ENCODE measurements at regions not wholly inside any gene's neighbourhood (a gene's known extent, or its start where the extent isn't known, plus 50 kb on each side); places are given as distances from the start of the nearest gene placed in this dataset.

DNA sequence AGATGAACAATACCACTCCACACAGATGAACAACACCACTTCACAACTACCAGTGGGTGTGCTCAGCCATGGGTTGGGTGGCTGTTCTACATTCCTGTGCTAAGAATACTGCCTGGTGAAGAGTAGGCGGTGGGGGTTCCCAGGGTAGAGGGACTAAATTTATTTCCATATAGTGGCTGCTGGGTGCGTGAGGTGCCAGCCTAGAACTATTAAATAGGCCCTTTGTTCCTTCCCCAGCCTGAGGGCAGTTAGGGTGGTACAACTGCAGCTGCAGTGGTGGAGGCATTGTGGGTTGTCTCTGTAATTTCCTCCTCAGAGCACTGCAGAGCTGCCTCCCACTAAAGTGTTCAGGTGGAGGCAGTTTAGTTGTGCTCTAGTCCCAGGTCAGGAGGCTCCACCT, 618.4 kb downstream of the MMUT start:
- no peak overlapping the region for H3K4me3 ChIP-seq (ENCODE audit: low read length)
- Mint-ChIP-seq H3K36me3 (ENCODE audit: low read depth) (no peaks in the 10 kb centered on the region), H3K27me3 (ENCODE audit: insufficient read depth) (no peaks in the 10 kb centered on the region), H3K27ac (no peak overlapping the region), H3K4me1 (no peaks in the 10 kb centered on the region), H3K9me3 (peaks cover 31% of the 10 kb centered on the region), H3K4me3 (no peak overlapping the region)
- H3K27me3 ChIP-seq (ENCODE audit: control insufficient read depth, insufficient read depth, low read length, poor library complexity, severe bottlenecking): no peaks in the 10 kb centered on the region
- TF ChIP-seq, protein P1, sequence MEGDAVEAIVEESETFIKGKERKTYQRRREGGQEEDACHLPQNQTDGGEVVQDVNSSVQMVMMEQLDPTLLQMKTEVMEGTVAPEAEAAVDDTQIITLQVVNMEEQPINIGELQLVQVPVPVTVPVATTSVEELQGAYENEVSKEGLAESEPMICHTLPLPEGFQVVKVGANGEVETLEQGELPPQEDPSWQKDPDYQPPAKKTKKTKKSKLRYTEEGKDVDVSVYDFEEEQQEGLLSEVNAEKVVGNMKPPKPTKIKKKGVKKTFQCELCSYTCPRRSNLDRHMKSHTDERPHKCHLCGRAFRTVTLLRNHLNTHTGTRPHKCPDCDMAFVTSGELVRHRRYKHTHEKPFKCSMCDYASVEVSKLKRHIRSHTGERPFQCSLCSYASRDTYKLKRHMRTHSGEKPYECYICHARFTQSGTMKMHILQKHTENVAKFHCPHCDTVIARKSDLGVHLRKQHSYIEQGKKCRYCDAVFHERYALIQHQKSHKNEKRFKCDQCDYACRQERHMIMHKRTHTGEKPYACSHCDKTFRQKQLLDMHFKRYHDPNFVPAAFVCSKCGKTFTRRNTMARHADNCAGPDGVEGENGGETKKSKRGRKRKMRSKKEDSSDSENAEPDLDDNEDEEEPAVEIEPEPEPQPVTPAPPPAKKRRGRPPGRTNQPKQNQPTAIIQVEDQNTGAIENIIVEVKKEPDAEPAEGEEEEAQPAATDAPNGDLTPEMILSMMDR (conservative IDR thresholded peaks at IDR 0.05): no peak
- no peaks in the 10 kb centered on the region for H3K36me3 ChIP-seq (ENCODE audit: control insufficient read depth, insufficient read depth, low read length)
- 93% methylated on average over 2 of the region's 2 CpGs; no CpG with 5 or more reads in 1 of the 2 experiments for WGBS, 2 experiments (ENCODE audit: insufficient coverage in 1 of 2, insufficient read length in 1 of 2)
- no peak overlapping the region for H3K27ac ChIP-seq (ENCODE audit: low read depth, low read length)
- no peaks in the 10 kb centered on the region for H3K4me1 ChIP-seq (ENCODE audit: control insufficient read depth, insufficient read depth, low read length)
- DNase-seq: no peak
- peaks cover 14% of the 10 kb centered on the region for H3K9me3 ChIP-seq (ENCODE audit: control insufficient read depth, low read length)
- no peak overlapping the region for H3K9ac ChIP-seq (ENCODE audit: extremely low read depth, low read length, poor library complexity, severe bottlenecking)

DNA sequence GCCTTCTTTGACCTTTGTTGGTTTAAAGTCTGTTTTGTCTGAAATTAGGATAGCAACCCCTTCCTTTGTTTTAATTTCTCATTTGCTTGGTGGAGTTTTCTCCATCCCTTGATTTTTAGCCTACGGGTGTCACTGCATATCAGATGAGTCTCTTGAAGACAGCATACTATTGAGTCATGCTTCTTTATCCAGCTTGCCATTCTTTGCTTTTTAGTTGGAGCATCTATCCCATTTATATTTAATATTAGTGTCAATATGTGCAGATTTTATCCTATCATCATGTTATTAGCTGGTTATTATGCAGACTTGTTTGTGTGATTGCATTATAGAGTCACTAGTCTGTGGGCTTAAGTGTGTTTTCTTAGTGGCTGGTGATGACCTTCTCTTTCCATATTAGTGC, 622.2 kb downstream of the MMUT start:
- no peaks in the 10 kb centered on the region for H3K27me3 ChIP-seq (ENCODE audit: control insufficient read depth, insufficient read depth, low read length, poor library complexity, severe bottlenecking)
- WGBS, 2 experiments (ENCODE audit: insufficient coverage in 1 of 2, insufficient read length in 1 of 2): 93% methylated on average over 1 of the region's 1 CpG; no CpG with 5 or more reads in 1 of the 2 experiments
- H3K27ac Mint-ChIP-seq: no peak overlapping the region
- no peak overlapping the region for H3K4me3 Mint-ChIP-seq
- H3K9me3 ChIP-seq (ENCODE audit: control insufficient read depth, low read length): peaks cover 14% of the 10 kb centered on the region
- no peaks in the 10 kb centered on the region for H3K36me3 Mint-ChIP-seq (ENCODE audit: low read depth)
- no peaks in the 10 kb centered on the region for H3K36me3 ChIP-seq (ENCODE audit: control insufficient read depth, insufficient read depth, low read length)
- TF ChIP-seq, protein P1 (conservative IDR thresholded peaks at IDR 0.05): no peak
- H3K4me1 ChIP-seq (ENCODE audit: control insufficient read depth, insufficient read depth, low read length): no peaks in the 10 kb centered on the region
- H3K27ac ChIP-seq (ENCODE audit: low read depth, low read length): no peak overlapping the region
- DNase-seq: no peak
- peaks cover 6% of the 10 kb centered on the region for H3K4me1 Mint-ChIP-seq
- H3K27me3 Mint-ChIP-seq (ENCODE audit: insufficient read depth): no peaks in the 10 kb centered on the region
- H3K9ac ChIP-seq (ENCODE audit: extremely low read depth, low read length, poor library complexity, severe bottlenecking): no peak overlapping the region
- peaks cover 26% of the 10 kb centered on the region for H3K9me3 Mint-ChIP-seq
- no peak overlapping the region for H3K4me3 ChIP-seq (ENCODE audit: low read length)

DNA sequence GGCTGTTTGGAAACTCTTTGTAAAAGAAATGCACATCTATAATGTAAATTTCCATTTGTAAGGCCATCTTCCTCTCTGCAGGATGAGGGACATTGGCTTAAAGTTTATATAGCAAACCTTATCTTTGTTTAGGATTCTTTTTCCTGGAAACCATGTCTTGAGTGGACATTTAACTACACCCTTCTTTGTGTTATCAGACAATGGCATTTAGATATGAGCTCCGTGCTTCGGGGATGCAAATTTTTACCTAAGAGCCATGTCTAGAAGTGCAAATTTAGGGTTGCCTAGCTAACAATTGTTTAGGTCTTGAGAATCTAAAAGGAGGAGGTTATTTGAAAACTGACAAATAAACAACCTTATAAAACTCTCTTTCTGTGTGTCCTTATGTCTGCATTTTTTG, 623.8 kb downstream of the MMUT start:
- Mint-ChIP-seq H3K4me1 (peaks cover 6% of the 10 kb centered on the region), H3K9me3 (peaks cover 26% of the 10 kb centered on the region), H3K27ac (no peak overlapping the region), H3K4me3 (no peak overlapping the region), H3K27me3 (ENCODE audit: insufficient read depth) (no peaks in the 10 kb centered on the region), H3K36me3 (ENCODE audit: low read depth) (no peaks in the 10 kb centered on the region)
- H3K36me3 ChIP-seq (ENCODE audit: control insufficient read depth, insufficient read depth, low read length): no peaks in the 10 kb centered on the region
- TF ChIP-seq, protein P1 (conservative IDR thresholded peaks at IDR 0.05): no peak
- no peak overlapping the region for H3K27ac ChIP-seq (ENCODE audit: low read depth, low read length)
- DNase-seq: no peak
- no peak overlapping the region for H3K4me3 ChIP-seq (ENCODE audit: low read length)
- H3K27me3 ChIP-seq (ENCODE audit: control insufficient read depth, insufficient read depth, low read length, poor library complexity, severe bottlenecking): no peaks in the 10 kb centered on the region
- no peak overlapping the region for H3K9ac ChIP-seq (ENCODE audit: extremely low read depth, low read length, poor library complexity, severe bottlenecking)
- 24% methylated on average over 2 of the region's 2 CpGs; no CpG with 5 or more reads in 1 of the 2 experiments for WGBS, 2 experiments (ENCODE audit: insufficient coverage in 1 of 2, insufficient read length in 1 of 2)
- no peaks in the 10 kb centered on the region for H3K4me1 ChIP-seq (ENCODE audit: control insufficient read depth, insufficient read depth, low read length)
- peaks cover 14% of the 10 kb centered on the region for H3K9me3 ChIP-seq (ENCODE audit: control insufficient read depth, low read length)

Measured in endodermal cell (in vitro differentiated cells).